ENCODE measurements at regions not wholly inside any gene's neighbourhood (a gene's known extent, or its start where the extent isn't known, plus 50 kb on each side); places are given as distances from the start of the nearest gene placed in this dataset.
"Not testable (repeated sequence)": the region's sequence is repeated elsewhere in the genome, so short reads cannot be mapped to it uniquely, and the experiment has no call there.

DNA sequence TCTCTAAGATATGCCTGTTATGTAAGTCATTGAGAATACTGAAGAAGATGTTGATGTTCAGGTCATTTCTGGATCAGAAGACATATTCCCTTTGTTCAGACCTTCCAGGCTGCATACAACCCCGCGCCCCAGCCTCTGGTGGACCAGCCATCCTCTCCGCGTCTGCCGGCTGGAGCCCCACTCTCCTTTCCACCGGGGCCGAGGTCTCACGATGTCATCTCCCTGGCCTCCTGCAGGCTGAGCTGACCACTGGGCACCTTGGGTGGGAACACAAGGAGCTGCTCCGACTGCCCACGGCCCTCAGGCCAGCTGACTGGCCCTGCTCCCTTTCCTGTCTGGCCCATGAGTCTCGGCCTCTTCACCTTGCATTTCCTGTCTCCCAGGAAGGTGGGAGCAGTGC, 124.6 kb downstream of the SHANK2 start:
- DNase-seq, result no peak

DNA sequence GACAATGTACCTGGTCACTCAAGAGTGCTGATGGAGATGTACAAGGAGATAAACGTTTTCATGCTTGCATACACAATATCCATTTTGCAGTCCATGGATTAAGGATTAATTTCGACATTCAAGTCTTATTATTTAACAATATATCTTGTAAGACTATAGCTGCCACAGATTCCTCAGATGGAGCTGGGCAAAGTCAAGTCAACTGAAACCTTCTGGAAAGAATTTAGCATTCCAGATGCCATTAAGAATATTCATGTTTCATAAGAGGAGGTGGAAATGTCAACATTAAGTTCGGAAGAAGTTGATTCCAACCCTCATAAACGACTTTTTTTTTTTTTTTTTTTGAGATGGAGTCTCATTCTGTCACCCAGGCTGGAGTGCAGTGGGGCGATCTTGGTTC, 126.0 kb downstream of the SHANK2 start:
- not testable (repeated sequence) for DNase-seq

DNA sequence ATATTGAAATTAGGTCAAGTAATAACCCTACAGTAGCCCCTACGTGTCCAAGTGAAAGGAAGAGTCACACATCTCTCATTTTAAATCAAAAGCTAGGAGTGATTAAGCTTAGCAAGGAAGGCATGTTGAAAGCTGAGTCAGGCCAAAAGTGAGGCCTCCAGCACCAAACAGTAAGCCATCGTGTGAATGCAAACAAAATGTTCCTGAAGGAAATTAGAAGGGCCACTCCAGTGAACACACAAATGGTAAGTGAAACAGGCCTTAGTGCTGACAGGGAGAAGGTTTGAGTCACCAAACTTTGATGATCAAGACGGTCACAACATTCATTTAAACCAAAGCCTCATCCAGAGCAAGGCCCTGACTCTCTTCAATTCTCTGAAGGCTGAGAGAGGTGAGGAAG, 127.2 kb downstream of the SHANK2 start:
- DNase-seq, result no peak

DNA sequence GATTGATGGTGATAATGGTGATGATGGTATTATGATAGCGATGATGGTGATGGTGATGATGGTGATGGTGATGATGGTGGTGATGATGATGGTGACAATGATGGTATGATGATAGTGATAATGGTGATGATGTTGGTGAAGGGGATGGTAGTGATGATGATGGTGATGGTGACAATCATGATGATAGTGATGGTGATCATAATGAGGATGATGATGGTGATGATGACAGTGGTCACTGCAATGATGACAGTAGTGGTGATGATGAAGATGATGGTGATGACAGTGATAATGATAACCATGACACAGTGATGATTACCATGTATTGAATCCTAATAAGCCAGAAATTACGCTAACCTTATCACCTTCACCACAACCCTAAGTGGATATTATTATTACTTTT, 128.2 kb downstream of the SHANK2 start:
- DNase-seq, result no peak

DNA sequence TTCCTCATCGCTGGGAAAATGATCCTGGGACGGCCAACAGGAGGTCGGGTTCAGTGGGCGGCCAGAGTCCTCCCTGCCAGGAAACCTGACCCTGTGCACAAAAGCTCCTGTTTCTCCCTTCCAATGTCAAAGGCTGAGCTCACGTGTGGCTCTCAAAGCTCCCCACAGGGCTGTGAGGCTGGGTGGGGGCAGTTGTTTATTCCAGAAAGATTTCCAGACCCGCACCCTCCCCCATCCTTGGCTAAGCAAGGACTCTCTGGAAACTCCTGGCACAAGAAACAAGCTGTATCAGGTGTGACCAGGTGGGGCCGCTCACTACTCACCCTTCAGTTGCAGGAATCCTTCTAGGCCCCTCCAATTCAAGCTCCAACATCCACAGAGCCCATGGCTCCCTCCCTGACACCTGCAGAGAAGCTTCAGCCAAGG, 131.9 kb downstream of the SHANK2 start:
- DNase-seq, result peak; percentile 61

DNA sequence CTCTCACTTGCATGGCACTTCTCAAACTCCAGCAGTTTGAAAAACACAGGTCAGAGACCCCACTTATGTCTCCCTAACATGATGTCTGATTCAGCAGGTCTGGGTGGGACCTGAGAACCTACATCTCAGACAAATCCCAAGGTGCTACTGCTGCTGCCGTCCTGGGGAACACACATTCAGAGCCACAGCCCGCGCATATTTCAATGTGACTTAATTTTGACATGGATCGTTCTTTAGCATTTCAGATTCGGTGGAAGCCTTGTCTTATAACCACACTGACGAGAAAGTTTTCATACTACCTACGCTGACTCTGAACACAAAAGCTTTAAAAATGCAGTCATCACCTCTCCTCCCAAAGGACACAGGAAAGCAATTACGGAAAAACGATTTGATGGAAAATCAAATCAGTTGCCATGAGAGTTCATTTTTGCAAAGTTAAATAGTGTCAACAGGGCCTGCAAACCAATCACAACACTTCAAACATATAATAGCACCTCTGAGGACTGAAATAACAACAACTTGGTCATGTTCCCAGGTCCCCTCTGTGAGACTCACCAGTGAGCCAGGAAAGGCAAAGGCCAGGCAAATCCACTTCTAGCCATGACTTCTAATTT, 132.6 kb downstream of the SHANK2 start:
- DNase-seq, result no peak

DNA sequence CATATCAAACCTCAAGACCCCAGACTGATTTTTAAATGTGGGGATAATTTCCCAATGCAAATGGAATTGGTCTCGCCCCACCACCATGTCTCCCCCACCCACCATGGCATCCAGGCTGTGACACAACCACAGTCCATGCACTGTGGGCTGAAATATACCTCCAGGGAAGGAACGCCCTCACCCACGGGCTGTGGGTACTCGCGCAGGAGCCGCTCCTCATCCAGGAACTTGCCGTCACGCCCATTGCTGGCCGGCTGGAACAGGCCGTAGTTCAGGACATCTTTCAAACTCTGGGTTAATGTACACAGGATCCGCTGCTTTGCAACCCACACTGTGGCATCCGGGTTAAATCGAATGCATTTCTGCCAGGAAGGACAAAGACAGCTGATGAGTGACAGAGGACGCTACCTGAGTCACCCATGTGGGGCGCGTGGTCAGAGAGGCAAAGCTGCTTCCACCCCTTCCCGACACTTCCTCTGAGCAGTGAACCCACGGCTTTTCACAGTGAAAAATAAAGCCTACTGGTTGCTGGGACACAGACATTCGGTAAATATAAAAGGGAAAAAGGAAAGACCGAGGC, 133.6 kb downstream of the SHANK2 start:
- no peak for DNase-seq

DNA sequence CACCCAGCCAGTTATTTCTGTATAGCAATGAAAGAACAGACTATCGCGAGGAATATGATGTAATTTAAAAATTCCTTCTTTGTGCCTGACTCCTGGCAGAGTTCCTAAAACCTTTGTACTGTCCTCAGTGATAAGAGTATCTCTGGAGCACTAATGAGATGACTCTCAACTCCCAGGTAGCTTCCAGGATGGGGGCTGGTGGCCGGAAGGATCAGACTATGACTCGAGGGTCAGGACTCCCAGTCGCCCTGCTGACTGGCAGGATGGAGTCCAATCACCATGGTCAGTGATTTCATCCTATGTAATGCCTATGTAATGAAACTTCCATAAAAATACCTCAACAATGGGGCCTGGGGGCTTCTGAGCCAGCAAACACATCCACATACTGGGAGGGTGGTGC, 135.1 kb downstream of the SHANK2 start:
- no peak for DNase-seq

DNA sequence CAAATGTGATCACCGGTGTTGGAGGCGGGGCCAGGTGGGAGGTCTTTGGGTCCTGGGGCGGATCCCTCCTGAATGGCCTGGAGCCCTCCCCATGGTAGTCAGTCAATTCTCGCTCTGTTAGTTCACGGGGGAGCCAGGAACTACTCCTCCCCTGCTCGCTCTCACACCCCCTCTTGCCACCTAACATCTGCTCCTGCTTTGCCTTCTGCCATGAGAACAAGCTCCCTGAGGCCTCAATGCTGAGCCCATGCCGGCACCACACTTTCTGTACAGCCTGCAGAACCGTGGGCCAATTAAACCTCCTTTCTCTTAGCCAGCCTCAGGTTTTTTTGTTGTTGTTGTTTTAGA, 135.7 kb downstream of the SHANK2 start:
- DNase-seq, result no peak

DNA sequence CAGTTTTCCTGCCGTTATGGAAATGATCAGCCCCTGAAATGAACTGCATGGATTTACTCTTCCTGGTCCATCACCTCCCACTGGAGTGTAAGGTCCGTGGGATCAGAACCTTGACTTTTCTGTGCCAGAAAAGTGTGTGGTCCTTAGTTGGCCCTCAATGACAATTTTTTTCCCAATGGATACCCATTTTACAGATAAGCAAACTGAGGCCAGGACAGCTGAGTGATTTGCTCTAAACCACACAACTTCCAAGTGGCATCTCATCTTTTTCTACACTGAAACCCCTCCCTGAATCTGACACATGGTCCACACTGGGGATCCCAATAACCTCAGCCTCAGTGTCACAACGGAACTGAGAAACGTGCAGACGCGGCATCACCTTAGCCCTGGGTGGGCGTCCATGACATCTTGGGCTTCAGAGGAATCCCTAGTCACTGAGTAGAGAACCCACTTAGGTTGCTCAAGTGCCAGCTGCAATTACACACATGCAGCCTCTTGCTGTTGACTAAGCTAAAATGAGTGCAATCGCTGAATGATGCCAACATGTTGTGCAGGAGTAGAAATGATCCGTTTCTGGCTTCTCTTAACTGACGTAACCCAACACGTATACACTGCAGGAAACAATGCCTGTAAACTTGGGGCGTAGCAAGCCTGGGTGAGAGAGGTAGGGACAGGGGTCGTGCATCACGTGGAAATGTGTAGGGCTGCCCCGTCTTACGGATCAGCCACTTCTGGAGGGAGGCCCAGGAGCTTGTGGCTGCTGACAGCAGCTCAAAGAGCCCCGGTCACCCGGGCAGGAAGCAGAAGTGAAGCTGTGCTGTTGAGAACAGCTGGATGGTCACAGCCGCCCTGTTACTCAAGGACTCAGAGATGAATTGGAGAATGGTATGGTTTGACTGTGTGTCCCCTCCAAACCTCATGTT, 136.3 kb downstream of the SHANK2 start:
- peak; percentile 17 for DNase-seq

DNA sequence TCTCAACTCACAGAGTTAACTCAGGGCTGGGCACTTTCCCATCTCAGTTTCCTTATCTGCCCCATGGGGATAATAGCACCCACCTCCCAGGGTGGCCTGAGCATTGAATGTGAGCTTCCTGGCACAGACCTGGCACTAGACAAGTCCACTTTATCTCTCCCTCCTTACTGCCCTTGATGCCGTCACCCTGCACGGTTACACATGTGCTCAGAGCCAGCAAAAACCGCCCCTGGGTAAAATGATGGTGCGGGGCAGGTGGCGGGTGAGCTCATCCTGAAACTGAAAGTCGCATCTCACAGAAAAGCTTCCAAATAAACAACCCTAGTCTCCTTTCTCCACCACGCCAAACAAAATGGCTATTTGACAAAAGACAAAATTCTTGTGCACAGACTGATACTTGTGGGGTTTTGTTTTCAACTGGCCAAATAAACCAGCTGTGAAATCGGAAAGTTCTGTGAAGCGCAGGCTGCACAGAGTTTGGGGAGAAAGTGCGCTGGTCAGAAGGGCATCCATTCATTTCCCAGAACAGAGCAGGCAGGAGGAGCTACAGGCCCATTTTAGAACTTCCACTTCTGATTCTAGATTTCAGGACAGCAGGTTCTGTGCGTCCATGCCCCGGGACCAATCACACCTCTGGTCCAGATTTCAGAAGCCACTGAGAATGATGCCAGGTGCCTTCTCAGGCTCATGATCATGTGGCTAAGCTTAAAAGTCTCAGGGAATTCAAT, 138.1 kb downstream of the SHANK2 start:
- DNase-seq, result no peak

DNA sequence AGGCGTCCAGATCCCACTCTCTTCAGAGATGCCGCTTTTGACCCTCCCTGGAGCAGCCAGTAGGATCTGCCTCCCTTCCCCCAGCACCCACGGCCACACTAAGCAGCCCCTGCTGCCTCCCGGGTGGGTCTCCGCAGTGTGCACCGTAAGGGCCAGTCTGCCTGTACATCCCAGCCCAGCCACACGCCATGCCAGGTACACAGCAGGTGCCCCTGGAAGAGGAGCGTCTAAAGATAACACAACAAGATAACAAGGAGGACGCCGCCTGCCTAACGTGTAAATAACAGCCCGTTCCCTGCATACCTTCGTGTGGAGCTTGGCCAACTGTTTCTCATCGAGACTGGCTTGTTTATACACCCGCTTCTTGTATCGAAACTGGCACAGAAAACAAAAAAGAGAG, 139.4 kb downstream of the SHANK2 start:
- no peak for DNase-seq

DNA sequence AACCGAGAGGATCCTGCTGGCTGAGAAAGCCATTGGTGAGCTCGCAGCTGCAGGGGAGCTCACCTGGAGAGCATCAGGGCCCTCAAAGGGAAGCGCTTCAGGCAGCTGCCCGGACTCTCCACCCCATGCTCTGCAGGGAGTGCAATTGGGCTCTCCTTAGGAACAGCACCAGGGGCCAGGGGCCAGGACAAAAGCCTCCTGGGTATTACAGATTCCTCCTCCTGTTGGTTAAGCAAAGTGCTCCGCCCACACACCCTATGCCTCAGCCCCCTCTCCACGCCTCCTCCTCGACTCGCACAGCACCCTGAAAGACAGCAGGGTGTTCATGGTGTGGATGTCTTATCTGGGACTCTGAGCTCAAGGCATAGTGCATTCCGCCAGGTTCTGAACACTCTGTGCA, 139.9 kb downstream of the SHANK2 start:
- no peak for DNase-seq

DNA sequence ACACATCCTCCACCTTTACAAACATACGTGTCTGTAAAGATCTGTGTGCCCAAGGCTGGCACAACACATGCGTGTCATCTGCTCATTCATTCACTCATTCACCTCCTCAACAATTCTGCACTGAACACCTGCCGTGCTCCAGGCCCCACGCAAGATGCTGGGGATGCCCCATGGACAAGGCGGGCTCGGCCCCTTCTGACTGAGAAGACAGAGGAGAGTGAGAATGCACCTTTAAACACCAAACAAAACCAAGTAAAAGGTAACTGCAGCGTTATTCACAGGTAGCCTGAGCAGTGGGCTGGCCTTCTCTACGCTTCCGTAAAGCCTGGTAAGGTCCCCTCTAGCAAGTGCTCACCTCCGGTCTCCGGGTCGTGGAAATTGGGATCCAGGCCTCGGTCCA, 142.8 kb downstream of the SHANK2 start:
- DNase-seq, result no peak

DNA sequence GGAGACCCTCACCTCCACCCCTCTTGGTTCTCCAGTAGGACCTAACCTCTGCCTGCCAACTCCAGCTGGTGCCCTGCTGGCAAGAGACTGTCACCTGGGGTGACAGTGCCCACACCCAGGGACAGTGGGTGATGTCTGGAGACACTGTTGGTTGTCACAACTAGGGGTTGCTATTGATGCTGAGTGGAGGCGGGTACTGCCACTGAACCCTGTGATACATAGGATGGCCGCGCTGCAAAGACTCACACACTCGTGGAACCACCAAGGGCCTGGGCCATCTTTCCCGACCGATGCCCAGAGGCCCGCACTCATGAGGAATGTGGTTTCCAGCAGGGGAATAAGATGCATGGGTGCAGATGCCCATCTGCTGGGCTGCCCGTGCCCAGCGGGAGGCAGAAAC, 143.2 kb downstream of the SHANK2 start:
- no peak for DNase-seq

DNA sequence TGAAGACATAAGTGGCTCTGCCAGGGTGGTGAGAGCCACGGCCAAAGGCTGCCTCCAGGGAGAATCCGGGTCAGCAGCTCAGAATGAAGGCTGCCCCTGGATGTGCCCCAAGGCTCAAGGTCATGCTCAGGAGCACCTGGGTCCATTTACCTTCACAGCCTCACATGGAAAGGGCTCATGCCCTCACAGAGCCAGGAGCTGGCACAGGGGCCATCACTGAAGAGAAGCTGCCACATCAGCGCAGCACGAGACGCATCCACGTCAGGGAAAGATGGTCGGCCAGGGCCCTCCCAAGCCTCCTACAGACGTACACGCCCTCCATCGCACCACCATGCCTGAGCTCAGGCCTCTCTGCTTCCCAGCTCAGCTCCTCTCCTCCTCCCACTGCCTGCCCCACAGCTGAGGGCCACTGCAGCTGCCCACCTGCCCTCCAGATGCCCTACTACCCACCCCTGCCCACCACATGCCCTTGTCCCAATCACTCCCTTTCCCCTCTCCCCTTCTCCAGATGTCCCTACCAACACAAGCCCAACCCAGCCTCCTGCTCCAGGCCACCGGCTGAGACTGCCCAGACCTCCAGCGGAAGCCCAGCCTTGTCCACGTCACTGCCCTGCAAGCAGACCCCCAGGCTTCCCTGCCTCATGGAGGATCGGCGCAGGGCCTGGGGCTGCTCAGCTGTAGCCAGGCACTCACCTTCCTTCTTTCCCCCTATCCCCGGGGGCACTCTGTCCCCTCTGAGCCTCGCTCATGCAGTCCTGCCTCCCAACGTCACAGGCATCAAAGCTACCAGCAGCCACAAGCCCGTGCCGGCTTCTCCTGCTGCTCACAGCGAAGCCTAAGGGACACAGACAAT, 144.1 kb downstream of the SHANK2 start:
- no peak for DNase-seq

DNA sequence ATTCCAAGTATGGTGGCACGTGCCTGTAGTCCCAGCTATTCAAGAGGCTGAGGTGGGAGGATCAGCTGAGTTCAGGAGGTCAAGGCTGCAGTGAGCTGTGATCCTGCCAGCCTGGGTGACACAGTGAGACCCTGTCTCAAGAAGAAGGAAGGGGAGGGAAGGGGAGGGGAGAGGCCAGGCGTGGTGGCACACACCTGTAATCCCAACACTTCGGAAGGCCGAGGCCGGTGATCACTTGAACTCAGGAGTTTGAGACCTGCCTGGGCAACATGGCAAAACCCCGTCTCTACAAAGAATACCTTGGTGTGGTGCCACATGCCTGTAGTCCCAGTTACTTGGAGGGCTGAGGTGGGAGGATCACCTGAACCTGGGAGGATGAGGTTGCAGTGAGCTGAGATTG, 145.7 kb downstream of the SHANK2 start:
- DNase-seq, result no peak

DNA sequence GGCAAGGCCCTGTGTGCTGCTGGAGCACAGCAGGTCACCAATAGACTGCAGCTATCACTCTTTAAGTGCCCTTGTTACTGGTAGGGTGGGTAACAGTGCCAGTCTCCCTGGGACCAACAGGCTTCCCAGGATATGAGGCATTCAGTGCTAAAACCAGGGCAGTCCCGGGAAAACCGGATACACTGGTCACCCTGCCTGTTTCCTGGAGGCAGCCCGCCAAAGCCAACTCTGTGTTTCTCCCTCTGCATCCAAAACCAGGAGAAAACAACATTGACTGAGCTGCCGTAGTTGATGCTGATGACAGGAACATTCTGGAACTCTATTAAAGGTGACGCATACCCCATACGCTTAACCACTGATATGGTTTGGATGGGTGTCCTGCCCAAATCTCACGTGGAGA, 149.1 kb downstream of the SHANK2 start:
- no peak for DNase-seq

DNA sequence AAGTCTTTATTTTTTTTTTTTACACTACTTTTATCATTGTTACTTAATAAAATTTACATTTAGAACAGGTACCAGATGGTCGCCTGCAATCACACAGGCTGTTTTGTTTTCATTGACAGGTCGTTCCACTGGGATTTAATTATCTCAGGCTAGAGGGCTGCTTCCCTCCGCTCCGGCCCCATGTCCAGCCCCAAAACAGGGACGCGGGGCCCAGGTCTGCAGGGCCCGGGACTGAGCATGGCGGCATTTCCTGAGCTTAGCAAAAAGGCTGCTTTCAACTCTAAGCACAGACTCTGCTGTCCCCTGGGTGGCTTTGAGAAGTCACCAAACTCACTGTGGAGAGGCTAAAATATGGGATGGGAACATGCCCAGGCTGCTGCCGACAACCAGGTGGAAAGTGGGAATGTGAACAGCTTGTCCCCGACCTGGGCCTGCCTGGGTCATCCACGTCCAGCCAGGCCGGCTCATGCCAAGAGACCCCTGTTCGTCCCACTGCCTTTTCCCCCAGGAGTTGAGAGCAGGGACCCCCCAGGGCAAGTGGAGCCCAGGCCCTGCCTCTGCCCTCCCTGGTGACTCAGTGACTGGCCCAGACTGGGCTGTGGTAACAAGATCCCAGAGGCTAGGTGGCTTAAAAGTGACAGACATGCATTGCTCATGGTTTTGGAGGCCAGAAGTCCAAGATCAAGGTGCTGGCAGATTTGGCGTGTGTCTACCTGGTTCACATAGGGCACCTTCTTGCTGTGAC, 150.0 kb downstream of the SHANK2 start:
- DNase-seq, result no peak

DNA sequence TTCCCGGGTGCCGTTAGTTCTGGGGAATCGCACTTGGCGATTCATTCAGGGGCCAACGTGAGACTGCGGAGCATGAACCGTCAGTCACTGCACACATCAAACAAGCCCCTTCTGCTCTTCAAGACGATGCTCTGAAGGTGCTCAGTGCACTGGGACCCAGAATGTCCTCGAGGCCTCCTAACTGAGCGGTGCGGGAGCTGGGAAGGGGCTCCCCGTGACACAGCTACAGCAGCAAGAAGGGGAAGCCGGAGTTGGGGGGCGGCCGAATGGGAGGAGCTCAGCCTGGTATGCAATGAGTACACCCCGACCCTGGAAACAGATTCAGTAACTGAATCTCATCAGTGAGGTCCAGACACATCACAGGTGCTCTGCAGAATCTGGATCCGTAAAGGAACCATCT, 150.8 kb downstream of the SHANK2 start:
- DNase-seq, result no peak

DNA sequence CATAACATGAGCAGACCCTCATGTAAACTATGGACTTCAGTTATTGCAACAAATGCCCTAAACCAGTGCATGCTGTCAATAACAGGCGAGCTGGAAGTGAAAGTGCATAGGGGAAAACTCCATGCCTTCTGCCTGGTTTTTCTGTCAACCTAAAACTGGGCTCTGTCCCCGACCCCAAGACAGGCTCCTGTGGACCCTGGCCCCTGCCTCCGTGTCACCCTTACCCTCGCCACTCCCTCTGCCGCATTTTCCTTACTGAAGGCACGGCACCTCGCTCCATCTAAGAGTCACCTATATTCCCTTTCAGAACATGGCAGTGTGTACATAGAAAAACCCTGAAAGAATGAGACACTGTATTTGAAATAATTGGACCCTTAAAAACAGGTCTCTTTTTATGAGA, 151.3 kb downstream of the SHANK2 start:
- DNase-seq, result no peak

Measured in renal pelvis (tissue), 1 donor.